ENCODE measurements at regions not wholly inside any gene's neighbourhood (a gene's known extent, or its start where the extent isn't known, plus 50 kb on each side); places are given as distances from the start of the nearest gene placed in this dataset.

- TF ChIP-seq RAD21 (IDR thresholded peaks at IDR 0.05) (no peak), NR2F2 (IDR thresholded peaks at IDR 0.05) (no peak), EGR1 (IDR thresholded peaks at IDR 0.05; ENCODE audit: low read depth in 2 of 2) (no peak)
Measured at GRCh38 chr5:86452251-86452650, 165.5 kb upstream of the COX7C start.

All from liver (tissue), 2 donors.